ENCODE measurements at regions not wholly inside any gene's neighbourhood (a gene's known extent, or its start where the extent isn't known, plus 50 kb on each side); places are given as distances from the start of the nearest gene placed in this dataset.

GRCh38 chr5:25764733-25765132 lies 1120.0 kb upstream of the CDH10 start:
- no peaks in the 10 kb centered on the region for H3K27me3 Mint-ChIP-seq (ENCODE audit: low read depth)
- H3K36me3 Mint-ChIP-seq (ENCODE audit: low read depth) = no peaks in the 10 kb centered on the region
- no peak for TF ChIP-seq CTCF (IDR thresholded peaks at IDR 0.05)
- no peak overlapping the region for H3K27ac Mint-ChIP-seq (ENCODE audit: unreplicated experiment)
- no peak overlapping the region for H3K4me3 Mint-ChIP-seq (ENCODE audit: unreplicated experiment)
- H3K4me1 Mint-ChIP-seq (ENCODE audit: low read depth) = no peaks in the 10 kb centered on the region
- DNase-seq (ENCODE audit: low spot score) = no peak
- peaks cover 13% of the 10 kb centered on the region for H3K9me3 Mint-ChIP-seq (ENCODE audit: low read depth)

- no peaks in the 10 kb centered on the region for H3K36me3 Mint-ChIP-seq (ENCODE audit: low read depth)
- no peak for TF ChIP-seq CTCF (IDR thresholded peaks at IDR 0.05)
- no peaks in the 10 kb centered on the region for H3K27me3 Mint-ChIP-seq (ENCODE audit: low read depth)
- no peak overlapping the region for H3K27ac Mint-ChIP-seq (ENCODE audit: unreplicated experiment)
- H3K4me1 Mint-ChIP-seq (ENCODE audit: low read depth) = no peaks in the 10 kb centered on the region
- no peak overlapping the region for H3K4me3 Mint-ChIP-seq (ENCODE audit: unreplicated experiment)
- DNase-seq (ENCODE audit: low spot score) = no peak
- peaks cover 12% of the 10 kb centered on the region for H3K9me3 Mint-ChIP-seq (ENCODE audit: low read depth)
Observed at GRCh38 chr5:25763781-25764180, 1119.0 kb upstream of the CDH10 start.

GRCh38 chr5:25754895-25755294 lies 1110.1 kb upstream of the CDH10 start:
- Mint-ChIP-seq H3K4me1 (ENCODE audit: low read depth) (no peaks in the 10 kb centered on the region), H3K27ac (ENCODE audit: unreplicated experiment) (no peak overlapping the region), H3K9me3 (ENCODE audit: low read depth) (peaks cover 56% of the 10 kb centered on the region), H3K27me3 (ENCODE audit: low read depth) (no peaks in the 10 kb centered on the region), H3K4me3 (ENCODE audit: unreplicated experiment) (no peak overlapping the region), H3K36me3 (ENCODE audit: low read depth) (no peaks in the 10 kb centered on the region)
- DNase-seq (ENCODE audit: low spot score) = no peak
- TF ChIP-seq CTCF (IDR thresholded peaks at IDR 0.05) = no peak

- H3K27ac Mint-ChIP-seq (ENCODE audit: unreplicated experiment) = no peak overlapping the region
- H3K9me3 Mint-ChIP-seq (ENCODE audit: low read depth) = peaks cover 8% of the 10 kb centered on the region
- H3K36me3 Mint-ChIP-seq (ENCODE audit: low read depth) = no peaks in the 10 kb centered on the region
- TF ChIP-seq CTCF (IDR thresholded peaks at IDR 0.05) = no peak
- H3K4me1 Mint-ChIP-seq (ENCODE audit: low read depth) = no peaks in the 10 kb centered on the region
- no peaks in the 10 kb centered on the region for H3K27me3 Mint-ChIP-seq (ENCODE audit: low read depth)
- no peak for DNase-seq (ENCODE audit: low spot score)
- H3K4me3 Mint-ChIP-seq (ENCODE audit: unreplicated experiment) = no peak overlapping the region
Observed at GRCh38 chr5:25744908-25745307, 1100.1 kb upstream of the CDH10 start.

- Mint-ChIP-seq H3K4me1 (ENCODE audit: low read depth) (no peaks in the 10 kb centered on the region), H3K27ac (ENCODE audit: unreplicated experiment) (no peak overlapping the region), H3K9me3 (ENCODE audit: low read depth) (no peaks in the 10 kb centered on the region), H3K36me3 (ENCODE audit: low read depth) (no peaks in the 10 kb centered on the region), H3K4me3 (ENCODE audit: unreplicated experiment) (no peak overlapping the region), H3K27me3 (ENCODE audit: low read depth) (peaks cover 5% of the 10 kb centered on the region)
- no peak for TF ChIP-seq CTCF (IDR thresholded peaks at IDR 0.05)
- no peak for DNase-seq (ENCODE audit: low spot score)
Observed at GRCh38 chr5:25716680-25717079, 1071.9 kb upstream of the CDH10 start.
